CD14-positive monocyte (primary cell): ENCODE measurements at regions not wholly inside any gene's neighbourhood (a gene's known extent, or its start where the extent isn't known, plus 50 kb on each side); places are given as distances from the start of the nearest gene placed in this dataset.

Experiments used
- DNase-seq, 3 donors: peaks; one replicate each; pipeline ENCODE4 v3.0.0-alpha.2; 2011 to 2022
- H2AFZ ChIP-seq: 2 replicates; pipeline ENCODE4 v1.6.0; 2012; ENCODE audit warnings: mild to moderate bottlenecking, low read depth, low read length, inconsistent platforms; ENCODE audit not compliant: insufficient read depth, poor library complexity, severe bottlenecking
- H3K27ac ChIP-seq, 2 donors: 1 replicate in 1 of 2; 2 replicates in 1 of 2; pipeline ENCODE4 v1.5.1; 2012 to 2013; ENCODE audit warnings: low read length in 2 of 2, control low read depth in 1 of 2, inconsistent platforms in 1 of 2, low read depth in 1 of 2, mild to moderate bottlenecking in 1 of 2
- H3K27me3 ChIP-seq, 2 donors: one replicate each; pipeline versions ENCODE4 v1.6.0 to v1.6.1; 2011 to 2013; ENCODE audit warnings: low read length in 2 of 2; ENCODE audit not compliant: control insufficient read depth in 2 of 2, insufficient read depth in 2 of 2
- H3K36me3 ChIP-seq, 2 donors: replicated peaks in 1 of 2; 1 replicate in 1 of 2; 2 replicates in 1 of 2; pipeline versions ENCODE4 v1.5.1 to v1.6.1; 2012 to 2013; ENCODE audit warnings: low read length in 2 of 2, control low read depth in 1 of 2, inconsistent platforms in 1 of 2, mild to moderate bottlenecking in 1 of 2; ENCODE audit not compliant: insufficient read depth in 2 of 2, control insufficient read depth in 1 of 2
- H3K4me1 ChIP-seq, 2 donors: 1 replicate in 1 of 2; 2 replicates in 1 of 2; pipeline versions ENCODE4 v1.5.1 to v1.6.1; 2012 to 2013; ENCODE audit warnings: low read length in 2 of 2, control low read depth in 1 of 2, inconsistent platforms in 1 of 2, mild to moderate bottlenecking in 1 of 2, moderate library complexity in 1 of 2; ENCODE audit not compliant: insufficient read depth in 2 of 2, control insufficient read depth in 1 of 2
- H3K4me2 ChIP-seq: replicated peaks from 2 replicates; pipeline ENCODE3; 2012; ENCODE audit warnings: low read length, moderate library complexity, mild to moderate bottlenecking; ENCODE audit not compliant: poor library complexity, severe bottlenecking; ENCODE audit errors: extremely low read depth
- H3K4me3 ChIP-seq, 3 experiments: fragments of 200-600 bp in 1 of 3; sonication (generic) in 1 of 3; replicated peaks in 1 of 3; 1 replicate in 2 of 3; 2 replicates in 1 of 3; pipeline ENCODE4 v1.5.1; 2011 to 2013; ENCODE audit warnings: low read length in 3 of 3, mild to moderate bottlenecking in 3 of 3, control low read depth in 2 of 3, low read depth in 2 of 3, inconsistent platforms in 1 of 3, moderate library complexity in 1 of 3
- H3K79me2 ChIP-seq: 2 replicates; pipeline ENCODE4 v1.6.0; 2012; ENCODE audit warnings: mild to moderate bottlenecking, control low read depth, inconsistent platforms, low read length, moderate library complexity; ENCODE audit not compliant: insufficient read depth
- H3K9ac ChIP-seq: 2 replicates; pipeline ENCODE4 v1.6.0; 2017; ENCODE audit warnings: low read length, mild to moderate bottlenecking; ENCODE audit not compliant: insufficient read depth, poor library complexity, severe bottlenecking
- H3K9me3 ChIP-seq, 2 donors: replicated peaks in 1 of 2; 1 replicate in 1 of 2; 2 replicates in 1 of 2; pipeline versions ENCODE4 v1.5.1 to v1.6.1; 2012 to 2013; ENCODE audit warnings: low read length in 2 of 2, control low read depth in 1 of 2; ENCODE audit not compliant: control insufficient read depth in 1 of 2, insufficient read depth in 1 of 2
- H4K20me1 ChIP-seq: 2 replicates; pipeline ENCODE4 v1.6.0; 2012; ENCODE audit warnings: mild to moderate bottlenecking, low read length, control low read depth, moderate library complexity; ENCODE audit not compliant: insufficient read depth
- H3K27ac Mint-ChIP-seq, 7 donors: one replicate each; pipeline ENCODE4 v1.8.0; 2020; ENCODE audit warnings: mild to moderate bottlenecking in 7 of 7, mixed read lengths in 7 of 7, moderate library complexity in 6 of 7, inconsistent platforms in 2 of 7
- H3K27me3 Mint-ChIP-seq, 3 donors: one replicate each; pipeline ENCODE4 v1.8.0; 2021 to 2022; ENCODE audit warnings: low read depth in 3 of 3, mild to moderate bottlenecking in 3 of 3, mixed read lengths in 3 of 3, moderate library complexity in 3 of 3, inconsistent platforms in 1 of 3
- H3K36me3 Mint-ChIP-seq, 2 donors: one replicate each; pipeline ENCODE4 v1.8.0; 2020; ENCODE audit warnings: mixed read lengths in 2 of 2, inconsistent platforms in 1 of 2, mild to moderate bottlenecking in 1 of 2
- H3K4me1 Mint-ChIP-seq: one replicate; pipeline ENCODE4 v1.8.0; 2020; ENCODE audit warnings: mild to moderate bottlenecking, mixed read lengths
- H3K4me3 Mint-ChIP-seq, 2 donors: one replicate each; pipeline ENCODE4 v1.8.0; 2020; ENCODE audit warnings: mild to moderate bottlenecking in 2 of 2, mixed read lengths in 2 of 2, moderate library complexity in 1 of 2
- H3K9me3 Mint-ChIP-seq, 7 donors: one replicate each; pipeline ENCODE4 v1.8.0; 2020 to 2022; ENCODE audit warnings: mixed read lengths in 7 of 7, mild to moderate bottlenecking in 6 of 7, moderate library complexity in 6 of 7, inconsistent platforms in 2 of 7
- CTCF ChIP-seq: fragments of 200-600 bp; IDR thresholded peaks from one replicate; pipeline ENCODE4 v1.8.0; 2022; ENCODE audit warnings: antibody characterized with exemption, mild to moderate bottlenecking
- WGBS: methylation state at CpG from one replicate; pipeline ENCODE4 v1.1.5; 2013; ENCODE audit warnings: missing lambda C conversion rate; ENCODE audit not compliant: insufficient coverage; 5-methylcytosine and 5-hydroxymethylcytosine counted together
- intact Hi-C, 2 donors: fragments of 100-400 bp; cut with micrococcal nuclease; formaldehyde crosslinking; loops; one replicate each; pipeline versions ENCODE4 v1.15.0 to v1.15.1; 2023

- H3K9me3 ChIP-seq = peaks cover 0 to 4% of the 10 kb centered on the region in 2 donors
- no peak overlapping the region for H2AFZ ChIP-seq
- H3K4me2 ChIP-seq = no peak overlapping the region
- H3K4me1 Mint-ChIP-seq = no peaks in the 10 kb centered on the region
- 89% methylated on average over 4 of the region's 4 CpGs for WGBS
- H3K4me3 Mint-ChIP-seq = no peak overlapping the region
- no peak for DNase-seq
- H3K79me2 ChIP-seq = no peaks in the 10 kb centered on the region
- no peak overlapping the region for H3K9ac ChIP-seq
- H3K27me3 Mint-ChIP-seq = peaks cover 7 to 10% (median 7%) of the 10 kb centered on the region in 3 donors
- H3K36me3 ChIP-seq = no peaks in the 10 kb centered on the region
- intact Hi-C loops = no loop called here
- no peak overlapping the region for H3K27ac ChIP-seq
- H3K4me3 ChIP-seq = no peak overlapping the region
- H4K20me1 ChIP-seq = no peaks in the 10 kb centered on the region
- no peak overlapping the region for H3K27ac Mint-ChIP-seq
- peaks cover 0 to 3% of the 10 kb centered on the region in 2 donors for H3K27me3 ChIP-seq
- no peak for TF ChIP-seq CTCF
- H3K4me1 ChIP-seq = no peaks in the 10 kb centered on the region
- peaks cover 0 to 10% (median 2%) of the 10 kb centered on the region in 7 donors for H3K9me3 Mint-ChIP-seq
- no peaks in the 10 kb centered on the region for H3K36me3 Mint-ChIP-seq
These were observed 96.2 kb upstream of the SRSF6 start for GRCh38 chr20:43361526-43361925.

- H3K4me1 ChIP-seq = no peaks in the 10 kb centered on the region
- H3K9ac ChIP-seq = no peak overlapping the region
- H3K4me3 Mint-ChIP-seq = no peak overlapping the region
- H3K27me3 ChIP-seq = no peaks in the 10 kb centered on the region
- no peaks in the 10 kb centered on the region for H4K20me1 ChIP-seq
- TF ChIP-seq CTCF = no peak
- peaks cover 0 to 15% (median 2%) of the 10 kb centered on the region in 7 donors for H3K9me3 Mint-ChIP-seq
- H3K36me3 ChIP-seq = no peaks in the 10 kb centered on the region
- H3K4me3 ChIP-seq = no peak overlapping the region
- 100% methylated on average over 3 of the region's 8 CpGs for WGBS
- peaks cover 0 to 4% of the 10 kb centered on the region in 2 donors for H3K9me3 ChIP-seq
- no peak for DNase-seq
- no peak overlapping the region for H3K27ac ChIP-seq
- H2AFZ ChIP-seq = no peak overlapping the region
- no peaks in the 10 kb centered on the region for H3K36me3 Mint-ChIP-seq
- peaks cover 4 to 7% (median 4%) of the 10 kb centered on the region in 3 donors for H3K27me3 Mint-ChIP-seq
- H3K27ac Mint-ChIP-seq = no peak overlapping the region
- no peak overlapping the region for H3K4me2 ChIP-seq
- intact Hi-C loops = no loop called here
- no peaks in the 10 kb centered on the region for H3K79me2 ChIP-seq
- no peaks in the 10 kb centered on the region for H3K4me1 Mint-ChIP-seq
These were observed 97.7 kb upstream of the SRSF6 start for GRCh38 chr20:43360016-43360415.
